GM18519 (cell line): ENCODE measurements at regions not wholly inside any gene's neighbourhood (a gene's known extent, or its start where the extent isn't known, plus 50 kb on each side); places are given as distances from the start of the nearest gene placed in this dataset.

Experiments
- ATAC-seq: cut with Tn5 transposase; IDR thresholded peaks from one replicate; pipeline ENCODE4 v1.9.1; 2021; ENCODE audit warnings: mild to moderate bottlenecking, moderate library complexity; ENCODE audit not compliant: unreplicated experiment, low FRiP score

DNA sequence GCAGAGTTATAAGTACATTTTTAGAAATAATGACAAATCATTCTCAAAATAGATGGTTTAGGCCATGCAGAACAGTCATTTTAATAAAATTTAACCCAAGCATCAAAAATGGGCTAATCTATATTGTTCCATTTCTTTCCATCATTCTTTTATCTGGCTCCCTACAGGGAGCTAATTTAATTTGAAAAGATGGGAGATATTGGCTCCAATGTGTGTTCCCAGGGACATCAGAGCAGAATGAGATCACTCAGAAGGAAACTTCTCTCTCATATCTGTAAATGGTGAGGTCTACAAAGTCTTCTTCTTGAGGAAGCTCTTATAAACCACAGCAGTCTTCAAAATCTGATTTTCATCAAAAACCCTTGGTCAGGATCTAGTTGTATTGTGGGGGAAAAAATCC is 119.4 kb upstream of the RAB6C start:
- ATAC-seq: no peak

DNA sequence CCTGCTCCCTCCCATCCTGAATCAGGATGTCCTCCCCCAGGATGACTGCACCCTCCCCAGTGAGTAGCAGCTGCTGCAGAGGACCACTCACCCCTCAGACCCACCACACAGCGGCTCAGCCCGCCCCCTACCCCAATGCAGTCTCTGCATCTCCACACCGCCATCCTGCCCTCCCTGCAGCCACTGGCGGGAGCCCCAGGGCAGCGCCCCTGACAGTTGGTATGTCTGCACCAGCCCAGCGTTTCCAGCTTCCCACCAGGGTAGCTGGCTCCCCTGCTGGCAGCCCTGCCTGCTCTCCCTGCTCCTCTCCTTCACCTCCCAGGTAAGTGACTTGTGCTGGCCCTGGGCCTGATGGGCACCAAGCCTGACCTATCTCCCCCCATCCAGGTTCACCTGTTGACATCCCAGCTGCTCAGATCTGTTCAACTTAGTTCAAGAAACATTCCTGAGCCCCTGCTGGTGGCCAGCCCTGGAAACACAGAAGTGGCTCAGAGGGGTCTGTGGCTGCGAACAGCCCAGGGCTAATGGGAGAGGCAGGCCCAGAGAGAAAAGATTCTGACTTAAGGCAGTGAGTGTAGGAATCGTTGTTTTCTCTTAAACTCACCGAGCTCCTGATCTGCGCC is 117.7 kb upstream of the RAB6C start:
- no peak for ATAC-seq

DNA sequence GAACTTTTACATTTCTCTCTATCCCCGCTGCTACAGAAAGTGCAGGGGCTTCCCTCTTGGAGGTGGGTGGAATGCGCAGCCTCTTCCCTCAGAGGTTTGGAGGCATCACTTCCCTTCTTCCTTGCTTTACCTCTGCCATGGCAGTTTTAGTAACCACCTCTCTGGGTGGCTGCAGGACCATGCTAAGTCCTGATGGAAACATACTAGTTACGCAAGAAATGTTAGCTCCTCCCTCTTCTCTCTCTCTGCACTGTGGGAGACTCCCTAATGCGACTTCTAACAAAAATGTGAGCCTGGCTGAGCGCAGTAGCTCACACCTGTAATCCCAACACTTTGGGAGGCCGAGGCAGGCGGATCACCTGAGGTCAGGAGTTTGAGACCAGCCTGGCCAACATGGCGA is 116.8 kb upstream of the RAB6C start:
- no peak for ATAC-seq

GRCh38 chr2:129863350-129863749 is 116.1 kb upstream of the RAB6C start:
- no peak for ATAC-seq

GRCh38 chr2:129864719-129865118 is 114.7 kb upstream of the RAB6C start:
- no peak for ATAC-seq

- ATAC-seq: no peak
These were observed 113.5 kb upstream of the RAB6C start for GRCh38 chr2:129865976-129866375.

DNA sequence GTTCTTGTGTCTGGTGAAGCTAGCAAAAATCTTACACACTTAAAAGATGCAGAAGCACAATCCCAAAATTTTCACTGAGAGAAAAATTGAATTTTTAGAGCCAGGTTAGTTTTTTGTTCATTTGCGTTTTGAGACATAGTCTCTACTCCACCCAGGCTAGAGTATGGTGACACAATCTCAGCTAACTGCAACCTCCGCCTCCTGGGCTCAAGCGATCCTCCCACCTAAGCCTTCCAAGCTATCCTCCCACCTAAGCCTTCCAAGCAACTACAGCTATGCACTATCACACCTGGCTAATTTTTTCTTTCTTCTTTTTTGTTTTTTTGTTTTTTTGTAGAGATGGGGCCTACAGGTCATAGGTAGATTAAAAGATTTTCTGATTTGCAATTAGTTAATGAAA is 113.1 kb upstream of the RAB6C start:
- no peak for ATAC-seq

DNA sequence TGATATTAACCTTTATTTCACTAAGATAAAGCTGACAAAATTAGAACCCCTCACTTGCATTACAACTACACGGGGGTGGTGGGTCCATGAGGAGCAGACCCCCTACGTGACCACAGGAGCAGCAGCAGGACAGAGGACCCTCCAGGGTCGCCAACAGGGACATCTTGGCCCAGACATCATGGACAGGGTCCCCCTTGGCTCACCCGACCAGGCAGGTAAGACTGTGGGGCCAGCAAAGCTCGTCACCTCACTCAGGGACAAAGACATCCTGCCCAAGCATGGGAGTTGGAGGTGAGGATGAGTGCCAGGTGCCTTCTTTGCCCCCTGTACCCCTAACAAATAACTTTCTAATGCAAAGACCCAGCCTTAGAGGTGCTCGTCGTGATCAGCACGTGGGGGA is 111.3 kb upstream of the RAB6C start:
- ATAC-seq: no peak

DNA sequence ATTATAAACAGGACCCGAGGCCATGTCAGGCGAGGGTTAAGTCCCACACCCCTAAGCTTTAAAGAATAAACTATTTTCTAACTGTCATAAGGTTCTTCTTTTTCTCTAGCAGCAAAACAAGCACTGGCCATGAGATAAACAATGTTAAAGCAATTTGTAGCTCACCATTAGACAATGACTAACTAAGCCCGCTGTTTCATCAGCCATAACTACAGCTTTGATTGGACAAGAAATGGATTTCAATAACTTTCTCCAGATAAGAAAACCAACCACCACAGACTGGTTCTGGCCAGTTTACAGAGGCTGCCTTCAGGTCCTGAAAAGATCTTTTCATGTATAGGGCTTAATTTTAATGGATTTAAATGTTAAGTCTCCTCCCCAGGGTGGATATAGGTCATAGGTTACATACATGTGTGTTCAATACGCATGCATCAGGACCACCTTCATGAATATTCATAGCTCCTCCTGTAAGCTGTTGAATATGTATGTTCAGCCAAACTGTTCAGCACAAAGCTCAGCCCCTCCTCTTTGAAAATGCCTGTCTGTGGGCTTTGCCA is 108.7 kb upstream of the RAB6C start:
- ATAC-seq: no peak

- no peak for ATAC-seq
These were observed 107.0 kb upstream of the RAB6C start for GRCh38 chr2:129872446-129872845.

DNA sequence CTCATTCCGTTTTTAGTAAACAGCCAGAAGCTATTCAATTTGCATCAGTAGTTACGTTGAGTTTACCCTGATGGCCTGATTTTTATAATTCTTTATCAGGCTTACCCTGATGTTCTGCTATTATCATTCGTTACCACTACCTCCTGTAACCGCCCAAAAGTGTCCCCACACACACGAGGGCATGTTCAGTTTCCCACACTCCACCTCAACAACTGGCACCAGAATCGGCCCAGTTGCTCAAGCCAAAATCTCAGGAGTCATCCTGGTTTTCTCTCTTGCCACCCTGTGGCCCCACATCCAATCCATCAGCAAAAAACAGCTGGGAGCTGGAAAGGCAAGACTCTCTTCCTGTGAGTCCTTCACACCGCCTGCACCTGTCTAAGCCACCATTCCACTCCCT is 102.9 kb upstream of the RAB6C start:
- no peak for ATAC-seq

DNA sequence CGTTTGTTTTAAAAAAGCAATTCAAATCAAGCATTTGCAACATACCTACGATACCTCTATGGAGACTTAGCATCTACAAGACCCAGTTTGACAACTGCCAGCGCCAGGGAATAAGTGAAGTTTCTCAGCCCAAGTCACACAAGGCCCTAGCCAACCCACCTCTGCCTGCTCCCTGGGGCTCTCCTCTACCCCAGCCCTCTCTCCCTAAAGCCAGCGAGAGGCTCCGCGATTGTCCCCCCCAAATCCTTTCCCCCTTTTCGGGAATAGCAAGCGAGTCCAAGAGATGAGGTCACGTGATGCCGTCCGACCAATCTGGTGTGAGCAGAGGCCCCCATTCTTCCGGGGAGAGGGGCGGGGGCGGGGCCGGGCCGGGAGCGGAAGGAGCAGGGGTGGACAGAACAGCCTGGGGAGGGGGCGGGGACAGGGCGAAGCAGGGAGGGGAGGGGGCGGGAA is 102.2 kb upstream of the RAB6C start:
- ATAC-seq: peak; percentile 50

DNA sequence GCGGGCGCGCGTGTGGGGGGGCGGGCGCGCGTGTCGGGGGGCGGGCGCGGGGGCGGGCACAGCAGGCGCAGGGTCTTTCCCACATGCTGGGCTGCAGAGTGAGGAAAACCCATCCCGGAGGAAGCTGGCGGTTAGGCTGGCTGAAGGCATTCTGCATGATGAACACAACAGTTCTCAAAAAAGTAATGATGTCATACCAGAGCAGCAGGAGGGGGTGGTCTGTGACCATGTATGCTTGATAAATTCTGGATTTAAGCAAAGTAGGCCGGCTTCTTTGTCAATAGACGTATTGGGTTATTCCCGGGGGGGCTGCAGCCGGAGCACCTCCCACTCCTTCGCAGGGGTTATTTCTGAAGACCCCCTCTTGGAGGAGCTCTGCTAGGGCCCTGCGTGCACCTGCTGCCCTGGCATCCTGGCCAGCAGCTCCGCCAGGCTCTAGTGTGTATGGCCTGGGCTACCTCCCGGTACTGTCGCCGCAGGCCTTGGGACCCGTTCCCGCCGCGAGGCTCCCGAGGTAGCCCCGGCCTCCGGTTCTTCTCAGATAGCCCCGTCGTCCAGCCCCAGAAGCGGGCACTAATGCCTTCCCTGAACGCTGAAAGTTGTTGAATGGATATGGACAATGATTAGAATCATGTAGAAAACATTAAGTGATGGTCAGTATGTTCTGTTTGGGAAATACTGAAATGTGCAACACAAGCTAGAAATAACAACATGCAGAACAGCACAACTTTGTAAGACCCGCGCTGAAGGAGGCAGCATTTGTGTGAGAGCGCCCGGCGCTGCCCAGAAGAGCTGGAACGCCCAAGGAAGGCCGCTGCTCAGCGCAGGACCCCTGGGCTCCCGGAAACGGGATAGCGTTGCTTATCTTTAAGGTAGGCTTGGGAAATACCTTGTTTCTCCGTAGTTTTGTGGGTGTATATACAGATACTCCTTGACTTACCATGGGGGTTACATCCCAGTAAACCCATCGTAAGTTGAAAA is 101.4 kb upstream of the RAB6C start:
- ATAC-seq: no peak

- ATAC-seq: no peak
These were observed 99.8 kb upstream of the RAB6C start for GRCh38 chr2:129879614-129880180.

GRCh38 chr2:129880309-129880708 is 99.2 kb upstream of the RAB6C start:
- ATAC-seq: no peak

GRCh38 chr2:129880971-129881370 is 98.5 kb upstream of the RAB6C start:
- no peak for ATAC-seq

GRCh38 chr2:129881786-129882396 is 97.6 kb upstream of the RAB6C start:
- ATAC-seq: no peak

DNA sequence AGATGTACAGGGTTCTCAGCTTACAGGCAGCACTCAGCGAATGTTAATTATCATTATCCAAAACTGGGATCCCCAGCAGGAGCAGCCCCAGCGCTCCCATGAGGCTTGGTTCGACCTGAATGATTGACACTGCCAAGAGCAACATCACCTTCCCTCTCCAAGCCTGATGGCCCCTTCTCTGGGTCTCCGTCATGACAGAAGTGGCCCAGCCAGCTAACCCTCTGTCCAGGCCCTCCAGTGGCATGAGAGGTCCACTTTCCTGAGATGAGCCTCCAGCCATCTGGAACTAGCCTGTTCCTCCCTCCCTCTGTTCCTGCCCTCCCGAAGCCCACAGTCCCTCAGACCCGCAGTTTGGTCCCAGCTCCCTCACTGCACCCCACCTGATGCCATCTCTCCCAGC is 97.0 kb upstream of the RAB6C start:
- no peak for ATAC-seq

DNA sequence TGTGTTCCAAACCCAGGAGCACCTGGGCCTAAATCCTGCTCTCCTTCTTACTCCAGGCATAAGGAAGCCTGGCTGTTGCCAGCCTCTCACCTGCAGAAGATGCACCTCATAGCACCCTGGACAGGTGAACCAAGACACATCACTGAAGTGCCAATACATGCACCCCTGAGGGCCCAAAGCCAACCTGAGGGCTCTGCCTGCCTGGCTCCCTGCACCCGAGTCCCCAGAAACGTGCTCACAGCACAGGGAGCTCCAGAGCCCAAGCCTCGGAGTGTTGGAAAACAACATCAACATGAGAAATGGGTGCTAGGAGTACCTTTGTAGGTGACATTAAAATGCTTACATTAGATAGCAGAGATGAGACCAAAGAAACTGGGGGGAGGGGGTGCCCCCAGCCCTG is 96.3 kb upstream of the RAB6C start:
- ATAC-seq: no peak

- ATAC-seq: no peak
These were observed 95.2 kb upstream of the RAB6C start for GRCh38 chr2:129884221-129884786.
